ENCODE measurements at regions not wholly inside any gene's neighbourhood (a gene's known extent, or its start where the extent isn't known, plus 50 kb on each side); places are given as distances from the start of the nearest gene placed in this dataset.

DNA sequence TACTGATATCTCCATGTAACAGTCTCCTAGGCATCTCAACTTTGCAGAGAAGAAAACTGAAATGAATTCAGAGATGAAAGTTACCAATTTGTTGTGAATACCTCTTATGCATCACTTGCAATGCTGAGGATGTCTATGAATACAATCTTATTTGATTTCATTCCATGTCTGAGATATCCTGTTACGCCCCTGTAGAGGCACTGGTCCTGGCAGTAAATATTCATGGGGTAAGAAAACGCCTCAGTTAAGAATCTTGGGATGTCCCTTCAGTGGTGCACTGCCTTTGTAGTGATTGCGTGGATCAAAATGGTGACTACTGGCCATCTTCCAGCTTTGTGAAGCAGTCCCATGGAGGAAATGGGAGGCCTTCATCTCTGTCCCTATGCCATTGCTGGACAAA lies 229.1 kb upstream of the C9orf72 start:
- Histone ChIP-seq H4K5ac (ENCODE audit: insufficient read length, low read depth, low read length) (no peak overlapping the region), H3K27me3 (replicated peaks in 1 of 4; ENCODE audit: control insufficient read depth in 3 of 4, extremely low read depth in 1 of 4, insufficient read depth in 3 of 4, low read length in 3 of 4) (no peaks in the 10 kb centered on the region), H3K14ac (ENCODE audit: insufficient read length) (no peak overlapping the region), H2AFZ (ENCODE audit: low read length) (no peak overlapping the region), H3K18ac (ENCODE audit: extremely low read depth, low read length) (no peak overlapping the region), H3K36me3 (ENCODE audit: control insufficient read depth in 2 of 4, insufficient read depth in 4 of 4, low read length in 3 of 4) (no peaks in the 10 kb centered on the region), H3K9ac (replicated peaks in 1 of 4; ENCODE audit: extremely low read depth in 1 of 4, low read depth in 3 of 4, low read length in 3 of 4) (no peak overlapping the region), H3K23ac (ENCODE audit: insufficient read length) (no peak overlapping the region), H3K4ac (replicated peaks; ENCODE audit: insufficient read length, low read depth, low read length) (no peak overlapping the region), H2BK15ac (ENCODE audit: low read length) (no peak overlapping the region), H4K20me1 (replicated peaks in 1 of 2; ENCODE audit: control insufficient read depth in 1 of 2, insufficient read depth in 2 of 2, low read length in 2 of 2) (no peaks in the 10 kb centered on the region), H2BK12ac (ENCODE audit: low read depth, low read length) (no peak overlapping the region), H2AK5ac (ENCODE audit: low read depth, low read length) (no peak overlapping the region), H3K23me2 (ENCODE audit: low read depth, low read length) (no peaks in the 10 kb centered on the region; the same call in 1 of the 2 replicates), H3K79me1 (ENCODE audit: low read depth, low read length) (no peaks in the 10 kb centered on the region), H2BK5ac (ENCODE audit: low read depth, low read length) (no peak overlapping the region), H4K91ac (replicated peaks; ENCODE audit: insufficient read length, low read length) (no peak overlapping the region), H3K56ac (replicated peaks; ENCODE audit: insufficient read length, low read depth, low read length) (no peak overlapping the region), H3K4me3 (ENCODE audit: extremely low read depth in 1 of 4, insufficient read depth in 2 of 4, low read depth in 3 of 4, low read length in 4 of 4) (no peak overlapping the region), H2BK120ac (replicated peaks; ENCODE audit: low read depth, low read length) (no peak overlapping the region), H3K79me2 (ENCODE audit: control insufficient read depth in 1 of 2, insufficient read depth in 2 of 2, low read length in 2 of 2) (no peaks in the 10 kb centered on the region), H3K4me2 (ENCODE audit: insufficient read depth in 1 of 2, low read depth in 2 of 2, low read length in 2 of 2) (no peak overlapping the region), H3K9me3 (ENCODE audit: insufficient read depth in 2 of 2, low read depth in 1 of 2, low read length in 1 of 2) (no peaks in the 10 kb centered on the region), H4K8ac (ENCODE audit: extremely low read depth, insufficient read depth, low read length) (no peak overlapping the region), H3K27ac (ENCODE audit: low read depth, low read length) (no peak overlapping the region), H3K4me1 (replicated peaks in 1 of 4; ENCODE audit: control insufficient read depth in 3 of 4, insufficient read depth in 4 of 4, low read length in 3 of 4) (no peaks in the 10 kb centered on the region), H2BK20ac (ENCODE audit: low read length) (no peak overlapping the region)
- POLR2A ChIA-PET (ENCODE audit: partially characterized antibody) = no interaction called here
- no peak for DNase-seq (ENCODE audit: low read depth in 1 of 2, low spot score in 2 of 2)
- 86% methylated on average over 3 of the region's 3 CpGs; no CpG with 5 or more reads in 1 of the 2 experiments for WGBS, 2 experiments (ENCODE audit: extremely low coverage in 1 of 2, insufficient coverage in 1 of 2, insufficient read length in 1 of 2, insufficient replicate concordance in 2 of 2, low coverage in 1 of 2, low lambda C conversion rate in 2 of 2, missing lambda C conversion rate in 1 of 2)
- CTCF ChIA-PET (ENCODE audit: partially characterized antibody) = interaction anchor here (1.9 kb wide), 1 partner anchor 14 kb away, joined by 6 read pairs; no protein-coding TSS in a partner anchor
- FAIRE-seq = no peak
- no peak for TF ChIP-seq CHD2 (IDR thresholded peaks at IDR 0.05; ENCODE audit: low read length)
